CD14-positive monocyte (primary cell): ENCODE measurements at regions not wholly inside any gene's neighbourhood (a gene's known extent, or its start where the extent isn't known, plus 50 kb on each side); places are given as distances from the start of the nearest gene placed in this dataset.

Experiments used
- DNase-seq, 3 donors: peaks; one replicate each; pipeline ENCODE4 v3.0.0-alpha.2; 2011 to 2022
- H2AFZ ChIP-seq: 2 replicates; pipeline ENCODE4 v1.6.0; 2012; ENCODE audit warnings: mild to moderate bottlenecking, low read depth, low read length, inconsistent platforms; ENCODE audit not compliant: insufficient read depth, poor library complexity, severe bottlenecking
- H3K27ac ChIP-seq, 2 donors: 1 replicate in 1 of 2; 2 replicates in 1 of 2; pipeline ENCODE4 v1.5.1; 2012 to 2013; ENCODE audit warnings: low read length in 2 of 2, control low read depth in 1 of 2, inconsistent platforms in 1 of 2, low read depth in 1 of 2, mild to moderate bottlenecking in 1 of 2
- H3K27me3 ChIP-seq, 2 donors: one replicate each; pipeline versions ENCODE4 v1.6.0 to v1.6.1; 2011 to 2013; ENCODE audit warnings: low read length in 2 of 2; ENCODE audit not compliant: control insufficient read depth in 2 of 2, insufficient read depth in 2 of 2
- H3K36me3 ChIP-seq, 2 donors: replicated peaks in 1 of 2; 1 replicate in 1 of 2; 2 replicates in 1 of 2; pipeline versions ENCODE4 v1.5.1 to v1.6.1; 2012 to 2013; ENCODE audit warnings: low read length in 2 of 2, control low read depth in 1 of 2, inconsistent platforms in 1 of 2, mild to moderate bottlenecking in 1 of 2; ENCODE audit not compliant: insufficient read depth in 2 of 2, control insufficient read depth in 1 of 2
- H3K4me1 ChIP-seq, 2 donors: 1 replicate in 1 of 2; 2 replicates in 1 of 2; pipeline versions ENCODE4 v1.5.1 to v1.6.1; 2012 to 2013; ENCODE audit warnings: low read length in 2 of 2, control low read depth in 1 of 2, inconsistent platforms in 1 of 2, mild to moderate bottlenecking in 1 of 2, moderate library complexity in 1 of 2; ENCODE audit not compliant: insufficient read depth in 2 of 2, control insufficient read depth in 1 of 2
- H3K4me2 ChIP-seq: replicated peaks from 2 replicates; pipeline ENCODE3; 2012; ENCODE audit warnings: low read length, moderate library complexity, mild to moderate bottlenecking; ENCODE audit not compliant: poor library complexity, severe bottlenecking; ENCODE audit errors: extremely low read depth
- H3K4me3 ChIP-seq, 3 experiments: fragments of 200-600 bp in 1 of 3; sonication (generic) in 1 of 3; replicated peaks in 1 of 3; 1 replicate in 2 of 3; 2 replicates in 1 of 3; pipeline ENCODE4 v1.5.1; 2011 to 2013; ENCODE audit warnings: low read length in 3 of 3, mild to moderate bottlenecking in 3 of 3, control low read depth in 2 of 3, low read depth in 2 of 3, inconsistent platforms in 1 of 3, moderate library complexity in 1 of 3
- H3K79me2 ChIP-seq: 2 replicates; pipeline ENCODE4 v1.6.0; 2012; ENCODE audit warnings: mild to moderate bottlenecking, control low read depth, inconsistent platforms, low read length, moderate library complexity; ENCODE audit not compliant: insufficient read depth
- H3K9ac ChIP-seq: 2 replicates; pipeline ENCODE4 v1.6.0; 2017; ENCODE audit warnings: low read length, mild to moderate bottlenecking; ENCODE audit not compliant: insufficient read depth, poor library complexity, severe bottlenecking
- H3K9me3 ChIP-seq, 2 donors: replicated peaks in 1 of 2; 1 replicate in 1 of 2; 2 replicates in 1 of 2; pipeline versions ENCODE4 v1.5.1 to v1.6.1; 2012 to 2013; ENCODE audit warnings: low read length in 2 of 2, control low read depth in 1 of 2; ENCODE audit not compliant: control insufficient read depth in 1 of 2, insufficient read depth in 1 of 2
- H4K20me1 ChIP-seq: 2 replicates; pipeline ENCODE4 v1.6.0; 2012; ENCODE audit warnings: mild to moderate bottlenecking, low read length, control low read depth, moderate library complexity; ENCODE audit not compliant: insufficient read depth
- H3K27ac Mint-ChIP-seq, 7 donors: one replicate each; pipeline ENCODE4 v1.8.0; 2020; ENCODE audit warnings: mild to moderate bottlenecking in 7 of 7, mixed read lengths in 7 of 7, moderate library complexity in 6 of 7, inconsistent platforms in 2 of 7
- H3K27me3 Mint-ChIP-seq, 3 donors: one replicate each; pipeline ENCODE4 v1.8.0; 2021 to 2022; ENCODE audit warnings: low read depth in 3 of 3, mild to moderate bottlenecking in 3 of 3, mixed read lengths in 3 of 3, moderate library complexity in 3 of 3, inconsistent platforms in 1 of 3
- H3K36me3 Mint-ChIP-seq, 2 donors: one replicate each; pipeline ENCODE4 v1.8.0; 2020; ENCODE audit warnings: mixed read lengths in 2 of 2, inconsistent platforms in 1 of 2, mild to moderate bottlenecking in 1 of 2
- H3K4me1 Mint-ChIP-seq: one replicate; pipeline ENCODE4 v1.8.0; 2020; ENCODE audit warnings: mild to moderate bottlenecking, mixed read lengths
- H3K4me3 Mint-ChIP-seq, 2 donors: one replicate each; pipeline ENCODE4 v1.8.0; 2020; ENCODE audit warnings: mild to moderate bottlenecking in 2 of 2, mixed read lengths in 2 of 2, moderate library complexity in 1 of 2
- H3K9me3 Mint-ChIP-seq, 7 donors: one replicate each; pipeline ENCODE4 v1.8.0; 2020 to 2022; ENCODE audit warnings: mixed read lengths in 7 of 7, mild to moderate bottlenecking in 6 of 7, moderate library complexity in 6 of 7, inconsistent platforms in 2 of 7
- WGBS: methylation state at CpG from one replicate; pipeline ENCODE4 v1.1.5; 2013; ENCODE audit warnings: missing lambda C conversion rate; ENCODE audit not compliant: insufficient coverage; 5-methylcytosine and 5-hydroxymethylcytosine counted together
- intact Hi-C, 2 donors: fragments of 100-400 bp; cut with micrococcal nuclease; formaldehyde crosslinking; loops; one replicate each; pipeline versions ENCODE4 v1.15.0 to v1.15.1; 2023
- TF ChIP-seq, protein P1 (sequence below): fragments of 200-600 bp; IDR thresholded peaks from one replicate; pipeline ENCODE4 v1.8.0; 2022; ENCODE audit warnings: antibody characterized with exemption, mild to moderate bottlenecking

GRCh38 chr9:24932785-24933184 lies 387.1 kb upstream of the IZUMO3 start:
- Mint-ChIP-seq H3K9me3 (peaks cover 0 to 2% (median 0%) of the 10 kb centered on the region in 7 donors), H3K36me3 (no peaks in the 10 kb centered on the region), H3K27me3 (no peaks in the 10 kb centered on the region), H3K4me3 (no peak overlapping the region), H3K4me1 (no peaks in the 10 kb centered on the region), H3K27ac (no peak overlapping the region)
- no peak overlapping the region for H2AFZ ChIP-seq
- H3K9me3 ChIP-seq, result no peaks in the 10 kb centered on the region
- no peaks in the 10 kb centered on the region for H3K36me3 ChIP-seq
- intact Hi-C loops, result no loop called here
- H3K27me3 ChIP-seq, result no peaks in the 10 kb centered on the region
- no peaks in the 10 kb centered on the region for H3K79me2 ChIP-seq
- no peaks in the 10 kb centered on the region for H3K4me1 ChIP-seq
- H3K9ac ChIP-seq, result no peak overlapping the region
- TF ChIP-seq, protein P1, sequence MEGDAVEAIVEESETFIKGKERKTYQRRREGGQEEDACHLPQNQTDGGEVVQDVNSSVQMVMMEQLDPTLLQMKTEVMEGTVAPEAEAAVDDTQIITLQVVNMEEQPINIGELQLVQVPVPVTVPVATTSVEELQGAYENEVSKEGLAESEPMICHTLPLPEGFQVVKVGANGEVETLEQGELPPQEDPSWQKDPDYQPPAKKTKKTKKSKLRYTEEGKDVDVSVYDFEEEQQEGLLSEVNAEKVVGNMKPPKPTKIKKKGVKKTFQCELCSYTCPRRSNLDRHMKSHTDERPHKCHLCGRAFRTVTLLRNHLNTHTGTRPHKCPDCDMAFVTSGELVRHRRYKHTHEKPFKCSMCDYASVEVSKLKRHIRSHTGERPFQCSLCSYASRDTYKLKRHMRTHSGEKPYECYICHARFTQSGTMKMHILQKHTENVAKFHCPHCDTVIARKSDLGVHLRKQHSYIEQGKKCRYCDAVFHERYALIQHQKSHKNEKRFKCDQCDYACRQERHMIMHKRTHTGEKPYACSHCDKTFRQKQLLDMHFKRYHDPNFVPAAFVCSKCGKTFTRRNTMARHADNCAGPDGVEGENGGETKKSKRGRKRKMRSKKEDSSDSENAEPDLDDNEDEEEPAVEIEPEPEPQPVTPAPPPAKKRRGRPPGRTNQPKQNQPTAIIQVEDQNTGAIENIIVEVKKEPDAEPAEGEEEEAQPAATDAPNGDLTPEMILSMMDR, result no peak
- no peak overlapping the region for H3K27ac ChIP-seq
- DNase-seq, result no peak
- no peaks in the 10 kb centered on the region for H4K20me1 ChIP-seq
- H3K4me2 ChIP-seq, result no peak overlapping the region
- WGBS, result no CpG with 5 or more reads among the region's 2 CpGs
- H3K4me3 ChIP-seq, result no peak overlapping the region

- Mint-ChIP-seq H3K27me3 (no peaks in the 10 kb centered on the region), H3K27ac (no peak overlapping the region), H3K4me1 (no peaks in the 10 kb centered on the region), H3K36me3 (no peaks in the 10 kb centered on the region), H3K9me3 (no peaks in the 10 kb centered on the region), H3K4me3 (no peak overlapping the region)
- H3K27me3 ChIP-seq, result no peaks in the 10 kb centered on the region
- no peaks in the 10 kb centered on the region for H3K4me1 ChIP-seq
- TF ChIP-seq, protein P1, result no peak
- H3K9me3 ChIP-seq, result no peaks in the 10 kb centered on the region
- H3K36me3 ChIP-seq, result no peaks in the 10 kb centered on the region
- H2AFZ ChIP-seq, result no peak overlapping the region
- no peak for DNase-seq
- no peaks in the 10 kb centered on the region for H3K79me2 ChIP-seq
- H3K4me2 ChIP-seq, result no peak overlapping the region
- H3K9ac ChIP-seq, result no peak overlapping the region
- no CpG with 5 or more reads among the region's 3 CpGs for WGBS
- no peak overlapping the region for H3K4me3 ChIP-seq
- intact Hi-C loops, result no loop called here
- no peaks in the 10 kb centered on the region for H4K20me1 ChIP-seq
- H3K27ac ChIP-seq, result no peak overlapping the region
These were observed 386.2 kb upstream of the IZUMO3 start for GRCh38 chr9:24931894-24932293.
